ENCODE measurements at regions not wholly inside any gene's neighbourhood (a gene's known extent, or its start where the extent isn't known, plus 50 kb on each side); places are given as distances from the start of the nearest gene placed in this dataset.

- TF ChIP-seq PATZ1 (CRISPR knock-in tag; IDR thresholded peaks at IDR 0.05; ENCODE audit: borderline replicate concordance), result no peak
- TF ChIP-seq RARB (CRISPR knock-in tag; IDR thresholded peaks at IDR 0.05), result no peak
- TF ChIP-seq ZFP3 (CRISPR knock-in tag; IDR thresholded peaks at IDR 0.05), result no peak
- no peak for TF ChIP-seq ZFP30 (CRISPR knock-in tag; IDR thresholded peaks at IDR 0.05)
- TF ChIP-seq CSRNP3 (CRISPR knock-in tag; IDR thresholded peaks at IDR 0.05), result no peak
- no peak for TF ChIP-seq PPARA (CRISPR knock-in tag; IDR thresholded peaks at IDR 0.05; ENCODE audit: borderline replicate concordance)
- TF ChIP-seq TCF4 (CRISPR knock-in tag; IDR thresholded peaks at IDR 0.05; ENCODE audit: borderline replicate concordance), result no peak
- no peak for TF ChIP-seq ESRRG (CRISPR knock-in tag; IDR thresholded peaks at IDR 0.05)
These were observed 266.4 kb downstream of the ZNF608 start for GRCh38 chr5:124480022-124480421.
